HG03045 (cell line): ENCODE measurements at regions not wholly inside any gene's neighbourhood (a gene's known extent, or its start where the extent isn't known, plus 50 kb on each side); places are given as distances from the start of the nearest gene placed in this dataset.

Source experiments
- ATAC-seq: cut with Tn5 transposase; IDR thresholded peaks from one replicate; pipeline ENCODE4 v1.9.1; 2021; ENCODE audit warnings: mild to moderate bottlenecking, moderate library complexity; ENCODE audit not compliant: unreplicated experiment

- ATAC-seq = no peak
Measured at GRCh38 chr22:49179886-49180682, 647.6 kb downstream of the BRD1 start.

- ATAC-seq = no peak
Measured at GRCh38 chr22:49179175-49179574, 648.5 kb downstream of the BRD1 start.

GRCh38 chr22:49178246-49179005, 649.2 kb downstream of the BRD1 start:
- ATAC-seq = no peak

- no peak for ATAC-seq
Measured at GRCh38 chr22:49177666-49178065, 650.0 kb downstream of the BRD1 start.

- ATAC-seq = no peak
Measured at GRCh38 chr22:49176956-49177355, 650.7 kb downstream of the BRD1 start.

- ATAC-seq = no peak
Measured at GRCh38 chr22:49170053-49170452, 657.6 kb downstream of the BRD1 start.

GRCh38 chr22:49169074-49169744, 658.5 kb downstream of the BRD1 start:
- ATAC-seq = no peak

GRCh38 chr22:49168219-49168813, 659.4 kb downstream of the BRD1 start:
- no peak for ATAC-seq

- no peak for ATAC-seq
Measured at GRCh38 chr22:49166746-49167145, 660.9 kb downstream of the BRD1 start.

GRCh38 chr22:49166211-49166610, 661.5 kb downstream of the BRD1 start:
- ATAC-seq = no peak

GRCh38 chr22:49164773-49165320, 662.8 kb downstream of the BRD1 start:
- no peak for ATAC-seq

GRCh38 chr22:49163960-49164690, 663.5 kb downstream of the BRD1 start:
- no peak for ATAC-seq

GRCh38 chr22:49163258-49163959, 664.3 kb downstream of the BRD1 start:
- ATAC-seq = no peak

- ATAC-seq = no peak
Measured at GRCh38 chr22:49162841-49163240, 664.8 kb downstream of the BRD1 start.

- no peak for ATAC-seq
Measured at GRCh38 chr22:49161002-49161850, 666.4 kb downstream of the BRD1 start.

GRCh38 chr22:49160261-49161001, 667.2 kb downstream of the BRD1 start:
- ATAC-seq = no peak

- no peak for ATAC-seq
Measured at GRCh38 chr22:49159711-49160110, 668.0 kb downstream of the BRD1 start.
